ENCODE measurements at regions not wholly inside any gene's neighbourhood (a gene's known extent, or its start where the extent isn't known, plus 50 kb on each side); places are given as distances from the start of the nearest gene placed in this dataset.

DNA sequence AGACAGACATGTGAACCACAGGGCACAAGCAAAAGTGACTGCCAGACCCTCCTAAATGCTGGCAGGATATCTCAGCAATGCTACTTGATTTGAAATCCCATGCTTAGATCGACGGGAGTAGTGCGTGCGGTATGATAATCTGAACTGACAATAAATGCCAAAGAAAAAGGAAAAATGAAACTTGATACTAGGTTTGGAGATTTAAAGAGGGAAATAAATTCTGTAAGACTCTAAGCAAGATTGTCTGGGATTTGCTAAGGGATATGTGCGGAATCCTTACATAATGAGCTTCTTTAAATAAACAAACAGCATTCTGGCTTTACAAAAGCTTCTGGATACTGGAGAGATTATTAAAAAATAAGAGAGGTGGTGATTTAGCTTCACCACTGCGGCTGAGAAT is 203.6 kb downstream of the CAAP1 start:
- H3K4me3 ChIP-seq (ENCODE audit: low read depth, low read length), result no peak overlapping the region
- DNase-seq (ENCODE audit: low read depth), result no peak
- TF ChIP-seq CTCF (IDR thresholded peaks at IDR 0.05; ENCODE audit: insufficient read depth, low read depth, low read length, missing control alignments), result no peak

DNA sequence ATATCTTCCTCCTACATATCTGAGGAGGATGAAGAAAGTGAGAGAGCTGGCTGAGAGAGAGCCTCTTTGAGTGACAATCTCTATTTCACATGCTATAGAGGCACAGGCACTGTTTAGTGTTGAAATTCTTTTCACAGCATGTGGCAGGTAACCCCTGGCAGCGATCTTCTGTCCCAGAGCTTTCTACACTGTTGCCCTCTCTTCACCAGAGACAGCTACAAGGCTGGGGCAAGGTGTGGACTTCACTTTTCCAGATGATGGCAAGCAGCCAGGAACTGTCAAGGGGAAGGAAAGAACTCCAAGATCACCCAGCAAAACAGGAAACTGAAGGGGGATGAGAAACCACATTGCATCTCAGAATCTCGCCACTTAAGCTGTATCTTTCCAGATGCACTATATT is 205.2 kb downstream of the CAAP1 start:
- no peak for TF ChIP-seq CTCF (IDR thresholded peaks at IDR 0.05; ENCODE audit: insufficient read depth, low read depth, low read length, missing control alignments)
- no peak for DNase-seq (ENCODE audit: low read depth)
- H3K4me3 ChIP-seq (ENCODE audit: low read depth, low read length), result no peak overlapping the region

DNA sequence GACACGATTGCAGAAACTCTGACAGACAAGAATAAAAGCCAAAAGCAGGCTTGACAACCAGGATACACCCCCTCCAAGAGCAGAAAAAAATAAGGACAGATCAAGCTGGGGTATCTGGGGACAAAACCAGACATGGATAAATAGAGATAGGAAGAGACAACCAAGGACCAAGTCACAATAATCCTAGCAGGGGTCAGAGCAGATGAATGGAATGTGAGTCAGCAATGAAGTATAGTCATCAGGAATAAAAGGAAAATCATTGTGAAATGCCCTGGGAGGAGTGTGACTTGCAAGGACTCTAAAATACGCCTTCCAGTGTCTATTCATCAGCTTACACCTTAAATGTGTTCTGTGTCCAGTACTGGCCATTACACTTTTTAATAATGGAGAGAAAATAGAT is 206.8 kb downstream of the CAAP1 start:
- DNase-seq (ENCODE audit: low read depth), result no peak
- no peak overlapping the region for H3K4me3 ChIP-seq (ENCODE audit: low read depth, low read length)
- no peak for TF ChIP-seq CTCF (IDR thresholded peaks at IDR 0.05; ENCODE audit: insufficient read depth, low read depth, low read length, missing control alignments)

GRCh38 chr9:26684029-26684428 is 208.6 kb downstream of the CAAP1 start:
- no peak for TF ChIP-seq CTCF (IDR thresholded peaks at IDR 0.05; ENCODE audit: insufficient read depth, low read depth, low read length, missing control alignments)
- H3K4me3 ChIP-seq (ENCODE audit: low read depth, low read length), result no peak overlapping the region
- DNase-seq (ENCODE audit: low read depth), result no peak

- TF ChIP-seq CTCF (IDR thresholded peaks at IDR 0.05; ENCODE audit: insufficient read depth, low read depth, low read length, missing control alignments), result no peak
- H3K4me3 ChIP-seq (ENCODE audit: low read depth, low read length), result no peak overlapping the region
- no peak for DNase-seq (ENCODE audit: low read depth)
Observed at GRCh38 chr9:26682796-26683496, 209.7 kb downstream of the CAAP1 start.

DNA sequence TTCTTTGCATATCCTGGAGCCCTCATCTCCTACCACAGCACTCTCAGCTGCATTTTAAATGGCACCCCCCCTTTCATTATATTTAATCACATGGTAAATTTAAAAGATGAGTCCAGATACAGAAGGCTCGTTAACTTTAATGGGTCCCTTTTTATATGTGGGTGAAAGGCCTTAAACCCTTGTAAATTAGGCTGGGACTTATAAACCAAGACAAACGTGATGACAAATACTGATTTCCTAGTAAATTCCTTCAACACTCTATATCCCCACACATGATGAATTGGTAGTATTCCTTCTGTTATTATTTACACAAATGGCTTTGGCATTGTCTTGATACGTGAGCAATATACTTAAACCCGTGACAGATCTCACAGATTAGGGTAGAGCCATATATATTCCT is 210.6 kb downstream of the CAAP1 start:
- TF ChIP-seq CTCF (IDR thresholded peaks at IDR 0.05; ENCODE audit: insufficient read depth, low read depth, low read length, missing control alignments), result no peak
- DNase-seq (ENCODE audit: low read depth), result no peak

More for the DNA sequence above, 210.6 kb downstream of the CAAP1 start:
- no peak overlapping the region for H3K4me3 ChIP-seq (ENCODE audit: low read depth, low read length)

All from GM12865 (cell line).